ENCODE measurements at regions not wholly inside any gene's neighbourhood (a gene's known extent, or its start where the extent isn't known, plus 50 kb on each side); places are given as distances from the start of the nearest gene placed in this dataset.

DNA sequence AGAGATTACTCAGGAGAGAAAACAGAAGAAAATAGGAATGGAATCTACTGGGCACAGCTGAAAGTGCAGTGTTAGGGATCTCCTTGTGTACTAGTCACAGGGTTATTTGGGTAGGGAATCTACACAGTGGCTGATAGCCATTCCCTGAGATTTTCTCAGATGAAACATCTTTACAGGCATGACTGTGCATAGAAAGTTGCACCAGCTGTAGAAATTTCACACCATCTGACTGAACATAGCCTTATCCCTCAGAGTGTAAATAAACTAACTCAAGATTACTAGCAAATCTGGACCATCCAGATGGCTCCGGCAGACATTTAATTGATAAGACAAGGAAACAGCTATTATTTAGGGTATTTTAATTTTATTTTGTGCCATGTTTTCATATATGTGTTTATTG is 2053.5 kb upstream of the TENM3 start:
- H2BK120ac ChIP-seq (ENCODE audit: low read depth, low read length): no peak overlapping the region
- no peaks in the 10 kb centered on the region for H3K27me3 ChIP-seq (ENCODE audit: control insufficient read depth, insufficient read depth, low read length)
- no peaks in the 10 kb centered on the region for H4K20me1 ChIP-seq (ENCODE audit: insufficient read depth, low read length)
- H3K18ac ChIP-seq (ENCODE audit: low read depth, low read length): no peak overlapping the region
- no peak overlapping the region for H3K14ac ChIP-seq (replicated peaks; ENCODE audit: low read depth, low read length)
- no peak overlapping the region for H3K9ac ChIP-seq (ENCODE audit: low read depth, low read length)
- no peak overlapping the region for H4K91ac ChIP-seq (ENCODE audit: insufficient read depth, low read depth, low read length)
- TF ChIP-seq RCOR1 (IDR thresholded peaks at IDR 0.05; ENCODE audit: insufficient replicate concordance, low read length) (no peak), CHD1 (IDR thresholded peaks at IDR 0.05; ENCODE audit: low read depth, low read length) (no peak), MAFK (IDR thresholded peaks at IDR 0.05; ENCODE audit: low read depth, low read length) (no peak), RFX5 (IDR thresholded peaks at IDR 0.05; ENCODE audit: low read depth, low read length) (no peak), CEBPB (IDR thresholded peaks at IDR 0.05; ENCODE audit: low read depth, low read length) (no peak), SMC3 (IDR thresholded peaks at IDR 0.05; ENCODE audit: low read depth, low read length) (no peak), BHLHE40 (IDR thresholded peaks at IDR 0.05; ENCODE audit: low read depth, low read length) (no peak), MXI1 (IDR thresholded peaks at IDR 0.05; ENCODE audit: borderline replicate concordance, low read depth, low read length) (no peak), FOS (IDR thresholded peaks at IDR 0.05; ENCODE audit: low read depth, low read length) (no peak), MAZ (IDR thresholded peaks at IDR 0.05; ENCODE audit: borderline replicate concordance, low read depth, low read length) (no peak), RAD21 (IDR thresholded peaks at IDR 0.05; ENCODE audit: low read length) (no peak), POLR2A (IDR thresholded peaks at IDR 0.05; ENCODE audit: low read depth, low read length) (no peak), NFE2L2 (IDR thresholded peaks at IDR 0.05; ENCODE audit: low read depth, low read length) (no peak)
- TF ChIP-seq, protein P1, sequence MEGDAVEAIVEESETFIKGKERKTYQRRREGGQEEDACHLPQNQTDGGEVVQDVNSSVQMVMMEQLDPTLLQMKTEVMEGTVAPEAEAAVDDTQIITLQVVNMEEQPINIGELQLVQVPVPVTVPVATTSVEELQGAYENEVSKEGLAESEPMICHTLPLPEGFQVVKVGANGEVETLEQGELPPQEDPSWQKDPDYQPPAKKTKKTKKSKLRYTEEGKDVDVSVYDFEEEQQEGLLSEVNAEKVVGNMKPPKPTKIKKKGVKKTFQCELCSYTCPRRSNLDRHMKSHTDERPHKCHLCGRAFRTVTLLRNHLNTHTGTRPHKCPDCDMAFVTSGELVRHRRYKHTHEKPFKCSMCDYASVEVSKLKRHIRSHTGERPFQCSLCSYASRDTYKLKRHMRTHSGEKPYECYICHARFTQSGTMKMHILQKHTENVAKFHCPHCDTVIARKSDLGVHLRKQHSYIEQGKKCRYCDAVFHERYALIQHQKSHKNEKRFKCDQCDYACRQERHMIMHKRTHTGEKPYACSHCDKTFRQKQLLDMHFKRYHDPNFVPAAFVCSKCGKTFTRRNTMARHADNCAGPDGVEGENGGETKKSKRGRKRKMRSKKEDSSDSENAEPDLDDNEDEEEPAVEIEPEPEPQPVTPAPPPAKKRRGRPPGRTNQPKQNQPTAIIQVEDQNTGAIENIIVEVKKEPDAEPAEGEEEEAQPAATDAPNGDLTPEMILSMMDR (conservative IDR thresholded peaks at IDR 0.05; ENCODE audit: low read depth, low read length): no peak
- TF ChIP-seq, protein P2, sequence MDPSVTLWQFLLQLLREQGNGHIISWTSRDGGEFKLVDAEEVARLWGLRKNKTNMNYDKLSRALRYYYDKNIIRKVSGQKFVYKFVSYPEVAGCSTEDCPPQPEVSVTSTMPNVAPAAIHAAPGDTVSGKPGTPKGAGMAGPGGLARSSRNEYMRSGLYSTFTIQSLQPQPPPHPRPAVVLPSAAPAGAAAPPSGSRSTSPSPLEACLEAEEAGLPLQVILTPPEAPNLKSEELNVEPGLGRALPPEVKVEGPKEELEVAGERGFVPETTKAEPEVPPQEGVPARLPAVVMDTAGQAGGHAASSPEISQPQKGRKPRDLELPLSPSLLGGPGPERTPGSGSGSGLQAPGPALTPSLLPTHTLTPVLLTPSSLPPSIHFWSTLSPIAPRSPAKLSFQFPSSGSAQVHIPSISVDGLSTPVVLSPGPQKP (IDR thresholded peaks at IDR 0.05; ENCODE audit: borderline replicate concordance, low read depth, low read length): no peak
- TF ChIP-seq, protein P3, sequence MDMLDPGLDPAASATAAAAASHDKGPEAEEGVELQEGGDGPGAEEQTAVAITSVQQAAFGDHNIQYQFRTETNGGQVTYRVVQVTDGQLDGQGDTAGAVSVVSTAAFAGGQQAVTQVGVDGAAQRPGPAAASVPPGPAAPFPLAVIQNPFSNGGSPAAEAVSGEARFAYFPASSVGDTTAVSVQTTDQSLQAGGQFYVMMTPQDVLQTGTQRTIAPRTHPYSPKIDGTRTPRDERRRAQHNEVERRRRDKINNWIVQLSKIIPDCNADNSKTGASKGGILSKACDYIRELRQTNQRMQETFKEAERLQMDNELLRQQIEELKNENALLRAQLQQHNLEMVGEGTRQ (IDR thresholded peaks at IDR 0.05; ENCODE audit: low read depth, low read length): no peak
- no peak overlapping the region for H3K23ac ChIP-seq (ENCODE audit: low read depth, low read length)
- H3K56ac ChIP-seq (ENCODE audit: extremely low read depth, insufficient read depth, low read length): no peak overlapping the region
- POLR2A ChIA-PET (ENCODE audit: unreplicated experiment): no interaction called here
- no peaks in the 10 kb centered on the region for H3K9me3 ChIP-seq (ENCODE audit: control insufficient read depth, insufficient read depth, low read length)
- no peak overlapping the region for H3K4me2 ChIP-seq (ENCODE audit: low read depth, low read length)
- no peak overlapping the region for H2AK9ac ChIP-seq (replicated peaks; ENCODE audit: low read depth, low read length, poor library complexity)
- H2BK20ac ChIP-seq (ENCODE audit: low read depth, low read length): no peak overlapping the region
- H3K4me3 ChIP-seq (ENCODE audit: insufficient read depth, low read depth, low read length): no peak overlapping the region
- no peaks in the 10 kb centered on the region for H3K36me3 ChIP-seq (ENCODE audit: control insufficient read depth, insufficient read depth, low read length)
- H3K9me1 ChIP-seq (ENCODE audit: insufficient read depth, low read length): no peaks in the 10 kb centered on the region
- no peak overlapping the region for H2BK15ac ChIP-seq (ENCODE audit: low read depth, low read length)
- DNase-seq (peak; percentile 37), ATAC-seq (ENCODE audit: low read depth) (no peak)
- in situ Hi-C loops (cut with MboI; ENCODE audit: low sequenced_read_pairs): no loop called here
- no peak overlapping the region for H2AFZ ChIP-seq (replicated peaks; ENCODE audit: low read length, poor library complexity)
- no CpG with 5 or more reads among the region's 1 CpG for WGBS, 2 experiments (ENCODE audit: extremely low coverage in 2 of 2, insufficient read length in 1 of 2)
- H2BK5ac ChIP-seq (ENCODE audit: low read depth, low read length, poor library complexity, severe bottlenecking): no peak overlapping the region
- intact Hi-C loops (cut with micrococcal nuclease): no loop called here
- BruUV-seq (replicated peaks): no TSS peak
- H3K79me1 ChIP-seq (ENCODE audit: low read depth in 1 of 2, low read length in 2 of 2): no peaks in the 10 kb centered on the region
- no peak overlapping the region for H2AK5ac ChIP-seq (ENCODE audit: low read depth, low read length)
- CTCF ChIA-PET: no interaction called here
- no peak overlapping the region for H3K4ac ChIP-seq (ENCODE audit: low read depth, low read length)
- H4K5ac ChIP-seq (ENCODE audit: low read depth, low read length): no peak overlapping the region
- H4K8ac ChIP-seq (ENCODE audit: low read depth in 2 of 2, low read length in 2 of 2): no peak overlapping the region
- H3K27ac ChIP-seq (ENCODE audit: insufficient read depth, low read length): no peak overlapping the region
- no peaks in the 10 kb centered on the region for H3K4me1 ChIP-seq (ENCODE audit: control insufficient read depth, insufficient read depth, low read length)
- dilution Hi-C loops (cut with HindIII; ENCODE audit: low sequenced_read_pairs, unreplicated experiment): no loop called here

All from IMR-90 (cell line).